HepG2 (cell line): ENCODE measurements at regions not wholly inside any gene's neighbourhood (a gene's known extent, or its start where the extent isn't known, plus 50 kb on each side); places are given as distances from the start of the nearest gene placed in this dataset.

Source experiments
- ATAC-seq: fragments of 200-7000 bp; cut with Tn5 transposase; 3 replicates; pipeline ENCODE4 v1.9.1; 2020; ENCODE audit warnings: mild to moderate bottlenecking, moderate library complexity
- BruUV-seq: library from RNA; stranded (reverse); fragments of 400-500 nt; replicated peaks from 2 replicates; lab custom pipeline; 2021; lab: Mats Ljungman, UMichigan
- CTCF ChIA-PET: fragments of 300-600 bp; formaldehyde crosslinking; extraction: SDS; loops from one replicate; lab custom pipeline; 2021; ENCODE audit warnings: low total read pairs, inconsistent platforms, low intra/inter-chr PET ratio; lab: Yijun Ruan, JAX
- POLR2A ChIA-PET: fragments of 350-600 bp; sonication (Branson Sonifier 250); formaldehyde crosslinking; loops from one replicate; lab custom pipeline; 2020; ENCODE audit warnings: antibody characterized with exemption, inconsistent platforms; lab: Yijun Ruan, JAX
- DNase-seq: peaks from one replicate; pipeline ENCODE4 v3.0.0-alpha.2; 2015; ENCODE audit warnings: low spot score
- FAIRE-seq: peaks from 3 replicates; lab custom pipeline; 2011; peaks lifted over from hg19 to GRCh38; lab: Jason Lieb, UNC
- H2AFZ ChIP-seq: one replicate; pipeline ENCODE4 v1.6.1; 2011; ENCODE audit warnings: low read length, inconsistent platforms
- H3K27ac ChIP-seq: fragments of 300-600 bp; 3 replicates; pipeline ENCODE4 v1.8.0; 2011; ENCODE audit warnings: mixed run types, mild to moderate bottlenecking, mixed read lengths, low read length, inconsistent platforms; ENCODE audit not compliant: insufficient read depth; ENCODE audit errors: extremely low read length
- H3K27me3 ChIP-seq, 2 experiments: fragments of 200-600 bp in 1 of 2; 2 replicates in 1 of 2; 3 replicates in 1 of 2; pipeline versions ENCODE4 v1.6.0 to v1.8.0; 2011; ENCODE audit warnings: low read length in 2 of 2, mild to moderate bottlenecking in 2 of 2, moderate library complexity in 2 of 2, inconsistent platforms in 1 of 2; ENCODE audit not compliant: insufficient read depth in 2 of 2, control insufficient read depth in 1 of 2
- H3K36me3 ChIP-seq, 2 experiments: fragments of 200-600 bp in 1 of 2; replicated peaks in 1 of 2; 2 replicates in 1 of 2; 3 replicates in 1 of 2; pipeline versions ENCODE4 v1.5.1 to v1.8.0; 2011; ENCODE audit warnings: low read length in 2 of 2, inconsistent platforms in 1 of 2; ENCODE audit not compliant: insufficient read depth in 2 of 2, control insufficient read depth in 1 of 2
- H3K4me1 ChIP-seq: 2 replicates; pipeline ENCODE4 v1.5.1; 2012; ENCODE audit warnings: low read length, inconsistent platforms; ENCODE audit not compliant: insufficient read depth
- H3K4me2 ChIP-seq: 2 replicates; pipeline ENCODE4 v1.6.0; 2011; ENCODE audit warnings: low read depth, low read length, inconsistent platforms
- H3K4me3 ChIP-seq, 3 experiments: fragments of 200-600 bp in 1 of 3; sonication (generic), shearing (Covaris generic) in 1 of 3; replicated peaks in 1 of 3; 2 replicates each; pipeline ENCODE4 v1.5.1; 2011 to 2016; ENCODE audit warnings: low read length in 3 of 3, inconsistent platforms in 2 of 3, low read depth in 2 of 3, mild to moderate bottlenecking in 2 of 3, control low read depth in 1 of 3, mixed read lengths in 1 of 3; ENCODE audit not compliant: insufficient read depth in 1 of 3
- H3K79me2 ChIP-seq: one replicate; pipeline ENCODE4 v1.6.1; 2011; ENCODE audit warnings: low read length, inconsistent platforms; ENCODE audit not compliant: insufficient read depth
- H3K9ac ChIP-seq: 2 replicates; pipeline ENCODE4 v1.6.0; 2011; ENCODE audit warnings: mild to moderate bottlenecking, low read depth, low read length, inconsistent platforms; ENCODE audit not compliant: insufficient read depth
- H3K9me3 ChIP-seq: 2 replicates; pipeline ENCODE4 v1.5.1; 2012; ENCODE audit warnings: mild to moderate bottlenecking, low read length
- H4K20me1 ChIP-seq: 2 replicates; pipeline ENCODE4 v1.6.0; 2011; ENCODE audit warnings: inconsistent platforms, mild to moderate bottlenecking, low read length, moderate library complexity; ENCODE audit not compliant: insufficient read depth
- BORCS8-MEF2B ChIP-seq: sonication (generic); formaldehyde crosslinking; IDR thresholded peaks from 2 replicates; pipeline ENCODE4 v1.8.0; 2022; ENCODE audit warnings: mild to moderate bottlenecking, missing genetic modification reagents
- GATA4 ChIP-seq: sonication (generic); IDR thresholded peaks from 2 replicates; pipeline ENCODE4 v1.6.1; 2016; ENCODE audit warnings: antibody characterized with exemption, low read depth, borderline replicate concordance
- HDAC2 ChIP-seq: sonication (generic); formaldehyde crosslinking; IDR thresholded peaks from 2 replicates; pipeline ENCODE4 v1.4.0; 2020; ENCODE audit warnings: missing genetic modification reagents
- KLF16 ChIP-seq, 2 experiments: sonication (generic) in 1 of 2; formaldehyde crosslinking in 1 of 2; IDR thresholded peaks; 2 replicates each; pipeline versions ENCODE4 v1.6.1 to v1.8.0; 2016 to 2023; ENCODE audit warnings: missing genetic modification reagents in 2 of 2, missing compliant biosample characterization in 1 of 2
- MAFF ChIP-seq: IDR thresholded peaks from 2 replicates; pipeline ENCODE4 v1.6.1; 2011; ENCODE audit warnings: low read depth, low read length, improper control_type of control experiment
- MAFK ChIP-seq, 2 experiments: IDR thresholded peaks in 1 of 2; conservative IDR thresholded peaks in 1 of 2; 2 replicates each; pipeline ENCODE4 v1.6.1; 2011; ENCODE audit warnings: improper control_type of control experiment in 2 of 2, low read length in 2 of 2
- RFXAP ChIP-seq: sonication (generic); formaldehyde crosslinking; IDR thresholded peaks from 2 replicates; pipeline ENCODE4 v1.4.0; 2020; ENCODE audit warnings: missing genetic modification reagents, borderline replicate concordance
- RXRA ChIP-seq: sonication (generic); formaldehyde crosslinking; IDR thresholded peaks from 2 replicates; pipeline ENCODE4 v1.5.1; 2020; ENCODE audit warnings: missing genetic modification reagents
- WGBS: methylation state at CpG from one replicate; pipeline ENCODE4 v1.1.6; 2017; ENCODE audit warnings: low lambda C conversion rate; 5-methylcytosine and 5-hydroxymethylcytosine counted together
- in situ Hi-C: cut with HindIII; loops from 2 replicates; pipeline ENCODE4 v1.10.0; 2017; ENCODE audit warnings: low pct_unique_long_range_greater_than_20kb; ENCODE audit not compliant: extremely low pct_ligation_motif_present
- intact Hi-C: fragments of 100-400 bp; cut with micrococcal nuclease; formaldehyde crosslinking; loops from one replicate; pipeline ENCODE4 v1.10.0; 2022; ENCODE audit not compliant: unreplicated experiment
- TF ChIP-seq, protein P1 (sequence below): sonication (generic); formaldehyde crosslinking; IDR thresholded peaks from 2 replicates; pipeline ENCODE4 v1.4.0; 2020; ENCODE audit warnings: missing genetic modification reagents, mild to moderate bottlenecking, borderline replicate concordance

DNA sequence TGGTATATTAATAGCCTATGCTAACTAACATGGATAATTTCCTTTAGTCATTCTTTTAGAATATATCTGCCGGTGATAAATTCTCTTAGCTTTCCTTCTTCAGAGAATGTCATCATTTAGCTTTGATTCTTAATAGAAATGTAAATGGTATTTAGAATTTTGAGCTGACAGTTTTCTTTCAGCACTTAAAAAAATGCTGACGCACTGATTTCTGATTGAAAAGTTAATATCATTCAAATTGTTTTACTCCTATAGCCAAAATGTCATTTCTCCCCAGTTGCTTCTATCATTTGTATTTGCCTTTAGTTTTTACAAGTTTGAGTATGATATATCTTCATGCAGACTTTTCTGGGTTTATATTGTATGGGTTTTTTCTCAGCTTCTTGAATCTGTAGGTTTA is 668.0 kb downstream of the LTN1 start:
- CTCF ChIA-PET = no interaction called here
- no peaks in the 10 kb centered on the region for H4K20me1 ChIP-seq
- H2AFZ ChIP-seq = no peak overlapping the region
- H3K4me2 ChIP-seq = no peak overlapping the region
- DNase-seq = no peak
- H3K27me3 ChIP-seq = no peaks in the 10 kb centered on the region
- H3K79me2 ChIP-seq = no peaks in the 10 kb centered on the region
- no peaks in the 10 kb centered on the region for H3K4me1 ChIP-seq
- intact Hi-C loops = no loop called here
- H3K9ac ChIP-seq = no peak overlapping the region
- peak; percentile 82 to 96 for TF ChIP-seq MAFK (conservative IDR thresholded peaks at IDR 0.05 in 1 of 2, IDR thresholded peaks at IDR 0.05 in 1 of 2; ENCODE audit: low read length in 2 of 2)
- TF ChIP-seq BORCS8-MEF2B (CRISPR knock-in tag) = no peak
- TF ChIP-seq, protein P1, sequence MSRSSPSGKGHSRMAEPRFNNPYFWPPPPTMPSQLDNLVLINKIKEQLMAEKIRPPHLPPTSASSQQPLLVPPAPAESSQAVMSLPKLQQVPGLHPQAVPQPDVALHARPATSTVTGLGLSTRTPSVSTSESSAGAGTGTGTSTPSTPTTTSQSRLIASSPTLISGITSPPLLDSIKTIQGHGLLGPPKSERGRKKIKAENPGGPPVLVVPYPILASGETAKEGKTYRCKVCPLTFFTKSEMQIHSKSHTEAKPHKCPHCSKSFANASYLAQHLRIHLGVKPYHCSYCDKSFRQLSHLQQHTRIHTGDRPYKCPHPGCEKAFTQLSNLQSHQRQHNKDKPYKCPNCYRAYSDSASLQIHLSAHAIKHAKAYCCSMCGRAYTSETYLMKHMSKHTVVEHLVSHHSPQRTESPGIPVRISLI (CRISPR knock-in tag) = no peak
- TF ChIP-seq MAFF = peak; percentile 91
- no peak for TF ChIP-seq GATA4
- TF ChIP-seq KLF16 (CRISPR knock-in tag; IDR thresholded peaks at IDR 0.05) = no peak
- TF ChIP-seq, all 625 proteins: peak for 2
- FAIRE-seq = no peak
- Histone ChIP-seq H3K36me3 (no peaks in the 10 kb centered on the region), H3K4me3 (no peak overlapping the region), H3K27ac (no peak overlapping the region), H3K9me3 (peaks cover 80% of the 10 kb centered on the region)
- BruUV-seq = no TSS peak
- in situ Hi-C loops = no loop called here
- ATAC-seq = no peak
- WGBS = 45% methylated on average over 2 of the region's 2 CpGs
- POLR2A ChIA-PET = no interaction called here

DNA sequence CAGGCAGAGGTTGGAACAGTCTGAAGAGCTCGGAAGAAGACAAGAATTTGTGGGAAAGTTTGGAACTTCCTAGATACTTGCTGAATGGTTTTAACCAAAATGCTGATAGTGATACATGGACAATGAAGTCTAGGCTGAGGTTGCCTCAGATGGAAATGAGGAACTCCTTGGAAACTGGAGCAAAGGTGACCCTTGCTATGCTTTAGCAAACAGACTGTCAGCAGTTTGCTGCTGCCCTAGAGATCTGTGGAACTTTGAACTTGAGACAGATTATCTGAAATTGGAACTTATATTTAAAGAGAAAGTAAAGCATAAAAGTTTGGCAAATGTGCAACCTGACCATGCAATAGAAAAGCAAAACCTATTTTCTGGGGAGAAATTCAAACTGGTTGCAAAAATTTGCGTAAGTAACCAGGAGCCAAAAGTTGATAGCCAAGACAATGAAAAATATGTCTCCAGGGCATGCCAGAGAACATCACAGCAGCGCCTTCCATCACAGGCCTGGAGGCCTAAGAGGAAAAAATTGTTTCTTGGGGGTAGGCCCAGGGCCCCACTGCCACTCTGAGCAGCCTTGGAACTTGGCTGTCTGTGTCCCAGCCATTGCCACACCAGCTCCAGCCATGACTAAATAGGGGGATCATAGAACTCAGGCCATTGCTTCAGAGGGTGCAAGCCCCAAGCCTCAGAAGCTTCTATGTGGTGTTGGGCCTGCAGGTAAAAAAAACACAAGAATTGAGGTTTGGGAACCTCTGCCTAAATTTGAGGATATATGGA is 675.3 kb downstream of the LTN1 start:
- no peak overlapping the region for H3K4me3 ChIP-seq
- H4K20me1 ChIP-seq = no peaks in the 10 kb centered on the region
- ChIA-PET POLR2A (no interaction called here), CTCF (no interaction called here)
- H3K9ac ChIP-seq = no peak overlapping the region
- no peak overlapping the region for H3K4me2 ChIP-seq
- FAIRE-seq (no peak), ATAC-seq (no peak), DNase-seq (no peak)
- intact Hi-C loops (no loop called here), in situ Hi-C loops (no loop called here)
- no peaks in the 10 kb centered on the region for H3K4me1 ChIP-seq
- no peaks in the 10 kb centered on the region for H3K79me2 ChIP-seq
- no peak overlapping the region for H2AFZ ChIP-seq
- TF ChIP-seq RFXAP (CRISPR knock-in tag) (no peak), RXRA (no peak), HDAC2 (no peak)
- H3K27ac ChIP-seq = no peak overlapping the region
- no peaks in the 10 kb centered on the region for H3K27me3 ChIP-seq
- no peaks in the 10 kb centered on the region for H3K36me3 ChIP-seq
- peaks cover 66% of the 10 kb centered on the region for H3K9me3 ChIP-seq
- no TSS peak for BruUV-seq
- 36% methylated on average over 3 of the region's 3 CpGs for whole genome bisulfite sequencing
